Psoas muscle (tissue), 7 donors: ENCODE measurements at regions not wholly inside any gene's neighbourhood (a gene's known extent, or its start where the extent isn't known, plus 50 kb on each side); places are given as distances from the start of the nearest gene placed in this dataset.

ENCODE experiments used
- ATAC-seq, 4 donors: fragments of 200-7000 bp; cut with Tn5 transposase; one replicate each; pipeline ENCODE4 v1.9.1; 2020; ENCODE audit warnings: moderate library complexity in 3 of 4, mild to moderate bottlenecking in 2 of 4
- DNase-seq, 2 donors: peaks; one replicate each; pipeline ENCODE4 v3.0.0-alpha.2; 2020
- H3K27ac ChIP-seq: fragments of 200-600 bp; one replicate; pipeline ENCODE4 v1.8.0; 2022
- H3K27me3 ChIP-seq, 3 donors: fragments of 200-600 bp in 1 of 3; one replicate each; pipeline versions ENCODE4 v1.6.1 to v1.8.0; 2013 to 2022; ENCODE audit warnings: low read length in 2 of 3, mild to moderate bottlenecking in 2 of 3, moderate library complexity in 1 of 3; ENCODE audit not compliant: insufficient read depth in 3 of 3
- H3K36me3 ChIP-seq, 2 donors: fragments of 200-600 bp in 1 of 2; one replicate each; pipeline versions ENCODE4 v1.6.1 to v1.8.0; 2013 to 2022; ENCODE audit warnings: low read depth in 1 of 2, mild to moderate bottlenecking in 1 of 2, moderate library complexity in 1 of 2; ENCODE audit not compliant: insufficient read depth in 1 of 2
- H3K4me1 ChIP-seq: fragments of 200-600 bp; one replicate; pipeline ENCODE4 v1.8.0; 2022
- H3K4me3 ChIP-seq: fragments of 200-600 bp; one replicate; pipeline ENCODE4 v1.8.0; 2022; ENCODE audit warnings: mild to moderate bottlenecking
- H3K9me3 ChIP-seq: fragments of 200-600 bp; one replicate; pipeline ENCODE4 v1.8.0; 2022
- CTCF ChIP-seq: fragments of 200-600 bp; IDR thresholded peaks from one replicate; pipeline ENCODE4 v1.8.0; 2022; ENCODE audit warnings: antibody characterized with exemption
- WGBS, 3 donors: extraction: QIAGEN DNeasy Blood & Tissue Kit; methylation state at CpG; one replicate each; pipeline versions ENCODE4 v1.1.6 to v1.1.7; 2013; 5-methylcytosine and 5-hydroxymethylcytosine counted together
- intact Hi-C, 2 donors: fragments of 100-400 bp; cut with DNase I; formaldehyde crosslinking; loops; one replicate each; pipeline versions ENCODE4 v1.11.0 to v1.14.2; 2022
- donor health status: healthy with polysubstance abuse.
- donor health status: DM: no; HTN: no; CAD: no; lungs with moderate emphysema.
- donor health status: Bipolar disorder and iron deficiency.
- donor health status: healthy.
- donor health status: DM: yes; HTN: yes; CAD: no.
- donor health status: DM: no; HTN: no; CAD: no.
- donor health status: DM: yes; HTN: yes; CAD: no.

GRCh38 chr1:39105061-39105840, 79.1 kb downstream of the NDUFS5 start:
- H3K4me1 ChIP-seq, result peaks cover 48% of the 10 kb centered on the region
- H3K9me3 ChIP-seq, result no peaks in the 10 kb centered on the region
- peak overlapping the region; percentile 92 for H3K27ac ChIP-seq
- ATAC-seq, result peak; percentile 82 to 88 (median 86)
- DNase-seq, result peak; percentile 81 to 88
- peak overlapping the region; percentile 80 for H3K4me3 ChIP-seq
- H3K27me3 ChIP-seq, result no peaks in the 10 kb centered on the region
- intact Hi-C loops, result loop anchor here (2.0 to 5.0 kb wide), 5 partner anchors 37 to 154 kb away; no protein-coding TSS in a partner anchor
- no peak for TF ChIP-seq CTCF
- no peaks in the 10 kb centered on the region for H3K36me3 ChIP-seq
- WGBS, 3 donors, result 0 to 1% (median 0%) methylated on average over 47 to 116 of the region's 116 CpGs

GRCh38 chr1:39105841-39106765, 80.0 kb downstream of the NDUFS5 start:
- Histone ChIP-seq H3K27me3 (no peaks in the 10 kb centered on the region), H3K27ac (peak overlapping the region; percentile 92), H3K4me3 (peak overlapping the region; percentile 80), H3K9me3 (no peaks in the 10 kb centered on the region), H3K36me3 (no peaks in the 10 kb centered on the region), H3K4me1 (peaks cover 56% of the 10 kb centered on the region)
- DNase-seq (peak; percentile 56 to 70), ATAC-seq (peak; percentile 17 to 55 (median 48))
- no peak for TF ChIP-seq CTCF
- intact Hi-C loops, result loop anchor here (2.0 to 5.0 kb wide), 5 partner anchors 36 to 153 kb away; no protein-coding TSS in a partner anchor
- WGBS, 3 donors, result 2 to 5% (median 2%) methylated on average over 33 to 39 of the region's 39 CpGs

GRCh38 chr1:39106801-39107327, 80.7 kb downstream of the NDUFS5 start:
- peaks cover 57% of the 10 kb centered on the region for H3K4me1 ChIP-seq
- H3K27me3 ChIP-seq, result no peaks in the 10 kb centered on the region
- 47 to 74% (median 51%) methylated on average over 4 of the region's 4 CpGs for WGBS, 3 donors
- H3K9me3 ChIP-seq, result no peaks in the 10 kb centered on the region
- DNase-seq (no peak), ATAC-seq (no peak)
- intact Hi-C loops, result loop anchor here in 1 of 2 donors (5.0 kb wide), 3 partner anchors 35 to 85 kb away; no protein-coding TSS in a partner anchor
- TF ChIP-seq CTCF, result no peak
- no peaks in the 10 kb centered on the region for H3K36me3 ChIP-seq
- H3K4me3 ChIP-seq, result peak overlapping the region; percentile 80
- peak overlapping the region; percentile 92 for H3K27ac ChIP-seq

- Histone ChIP-seq H3K4me3 (peak overlapping the region; percentile 80), H3K4me1 (peaks cover 60% of the 10 kb centered on the region), H3K27ac (peak overlapping the region; percentile 92), H3K27me3 (no peaks in the 10 kb centered on the region), H3K9me3 (no peaks in the 10 kb centered on the region), H3K36me3 (no peaks in the 10 kb centered on the region)
- ATAC-seq (no peak), DNase-seq (no peak)
- 43 to 55% (median 55%) methylated on average over 8 of the region's 8 CpGs for WGBS, 3 donors
- TF ChIP-seq CTCF, result no peak
- intact Hi-C loops, result loop anchor here in 1 of 2 donors (5.0 kb wide), 3 partner anchors 35 to 85 kb away; no protein-coding TSS in a partner anchor
These were observed 81.5 kb downstream of the NDUFS5 start for GRCh38 chr1:39107341-39108290.
